ENCODE measurements at regions not wholly inside any gene's neighbourhood (a gene's known extent, or its start where the extent isn't known, plus 50 kb on each side); places are given as distances from the start of the nearest gene placed in this dataset.
"Not testable (repeated sequence)": the region's sequence is repeated elsewhere in the genome, so short reads cannot be mapped to it uniquely, and the experiment has no call there.

DNA sequence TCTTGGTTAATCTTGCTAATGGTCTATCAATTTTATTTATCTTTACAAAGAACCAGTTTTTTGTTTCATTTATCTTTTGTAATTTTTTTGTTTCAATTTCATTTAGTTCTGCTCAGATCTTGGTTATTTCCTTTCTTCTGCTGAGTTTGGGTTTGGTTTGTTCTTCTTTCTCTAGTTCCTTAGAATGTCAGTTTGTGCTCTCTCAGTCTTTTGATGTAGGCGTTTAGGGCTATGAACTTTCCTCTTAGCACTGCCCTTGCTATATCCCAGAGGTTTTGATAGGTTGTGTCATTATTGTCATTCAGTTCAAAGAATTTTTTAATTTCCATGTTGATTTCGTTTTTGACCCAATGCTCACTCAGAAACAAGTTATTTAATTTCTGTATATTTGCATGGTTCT lies 97.1 kb upstream of the CHST15 start:
- not testable (repeated sequence) for H3K4me1 ChIP-seq (ENCODE audit: control insufficient read depth, extremely low read depth, insufficient read depth, low read length); H3K79me2 ChIP-seq (ENCODE audit: control insufficient read depth, insufficient read depth, low read length); H3K36me3 ChIP-seq (ENCODE audit: control insufficient read depth, insufficient read depth, low read length); H3K4me3 ChIP-seq (replicated peaks in 1 of 4; ENCODE audit: control extremely low read depth in 1 of 4, insufficient read depth in 1 of 4, low read depth in 3 of 4, low read length in 4 of 4); H3K4me2 ChIP-seq (ENCODE audit: extremely low read depth, insufficient read depth, low read length); H2AFZ ChIP-seq (ENCODE audit: low read length); DNase-seq (ENCODE audit: low read depth in 2 of 2); H4K20me1 ChIP-seq (ENCODE audit: control insufficient read depth, extremely low read depth, insufficient read depth, low read length); H3K9me3 ChIP-seq (ENCODE audit: control insufficient read depth, insufficient read depth, low read depth, low read length); H3K9ac ChIP-seq (ENCODE audit: insufficient read depth, low read length); H3K27me3 ChIP-seq (ENCODE audit: control insufficient read depth, insufficient read depth, low read length); H3K27ac ChIP-seq (ENCODE audit: insufficient read depth, low read length)

DNA sequence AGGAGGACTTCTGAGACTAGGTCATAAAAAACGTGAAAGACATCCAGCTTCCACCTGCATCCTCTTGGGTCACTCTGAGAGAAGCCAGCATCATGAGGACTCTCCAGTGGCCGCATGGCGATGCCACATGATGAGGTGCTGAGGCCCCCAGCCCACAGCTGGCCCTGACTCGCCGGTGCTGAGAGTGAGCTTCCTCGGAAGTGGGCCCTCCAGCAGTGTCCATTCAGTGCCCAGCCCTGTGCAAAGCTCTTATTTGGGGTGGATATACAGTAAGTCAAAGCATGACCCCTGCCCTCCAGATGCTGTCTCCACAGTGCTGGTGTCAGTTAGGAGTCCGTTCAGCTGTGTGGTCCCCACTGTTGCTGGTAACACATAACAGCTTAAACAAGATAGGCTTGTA lies 93.6 kb upstream of the CHST15 start:
- H3K27me3 ChIP-seq (ENCODE audit: control insufficient read depth, insufficient read depth, low read length) = no peaks in the 10 kb centered on the region
- H3K9ac ChIP-seq (ENCODE audit: insufficient read depth, low read length) = no peak overlapping the region
- H3K9me3 ChIP-seq (ENCODE audit: control insufficient read depth, insufficient read depth, low read depth, low read length) = no peaks in the 10 kb centered on the region
- no peak overlapping the region for H3K4me2 ChIP-seq (ENCODE audit: extremely low read depth, insufficient read depth, low read length)
- no peaks in the 10 kb centered on the region for H3K4me1 ChIP-seq (ENCODE audit: control insufficient read depth, extremely low read depth, insufficient read depth, low read length)
- H3K27ac ChIP-seq (ENCODE audit: insufficient read depth, low read length) = no peak overlapping the region
- no peaks in the 10 kb centered on the region for H3K36me3 ChIP-seq (ENCODE audit: control insufficient read depth, insufficient read depth, low read length)
- no peak overlapping the region for H3K4me3 ChIP-seq (replicated peaks in 1 of 4; ENCODE audit: control extremely low read depth in 1 of 4, insufficient read depth in 1 of 4, low read depth in 3 of 4, low read length in 4 of 4)
- no peaks in the 10 kb centered on the region for H3K79me2 ChIP-seq (ENCODE audit: control insufficient read depth, insufficient read depth, low read length)
- H4K20me1 ChIP-seq (ENCODE audit: control insufficient read depth, extremely low read depth, insufficient read depth, low read length) = no peaks in the 10 kb centered on the region
- DNase-seq (ENCODE audit: low read depth in 2 of 2) = no peak
- TF ChIP-seq EZH2 (IDR thresholded peaks at IDR 0.05; ENCODE audit: low read length, missing control alignments) = no peak
- TF ChIP-seq, protein P1, sequence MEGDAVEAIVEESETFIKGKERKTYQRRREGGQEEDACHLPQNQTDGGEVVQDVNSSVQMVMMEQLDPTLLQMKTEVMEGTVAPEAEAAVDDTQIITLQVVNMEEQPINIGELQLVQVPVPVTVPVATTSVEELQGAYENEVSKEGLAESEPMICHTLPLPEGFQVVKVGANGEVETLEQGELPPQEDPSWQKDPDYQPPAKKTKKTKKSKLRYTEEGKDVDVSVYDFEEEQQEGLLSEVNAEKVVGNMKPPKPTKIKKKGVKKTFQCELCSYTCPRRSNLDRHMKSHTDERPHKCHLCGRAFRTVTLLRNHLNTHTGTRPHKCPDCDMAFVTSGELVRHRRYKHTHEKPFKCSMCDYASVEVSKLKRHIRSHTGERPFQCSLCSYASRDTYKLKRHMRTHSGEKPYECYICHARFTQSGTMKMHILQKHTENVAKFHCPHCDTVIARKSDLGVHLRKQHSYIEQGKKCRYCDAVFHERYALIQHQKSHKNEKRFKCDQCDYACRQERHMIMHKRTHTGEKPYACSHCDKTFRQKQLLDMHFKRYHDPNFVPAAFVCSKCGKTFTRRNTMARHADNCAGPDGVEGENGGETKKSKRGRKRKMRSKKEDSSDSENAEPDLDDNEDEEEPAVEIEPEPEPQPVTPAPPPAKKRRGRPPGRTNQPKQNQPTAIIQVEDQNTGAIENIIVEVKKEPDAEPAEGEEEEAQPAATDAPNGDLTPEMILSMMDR (conservative IDR thresholded peaks at IDR 0.05 in 1 of 2, IDR thresholded peaks at IDR 0.05 in 1 of 2; ENCODE audit: low read depth in 1 of 2, low read length in 2 of 2) = no peak
- no peak overlapping the region for H2AFZ ChIP-seq (ENCODE audit: low read length)

DNA sequence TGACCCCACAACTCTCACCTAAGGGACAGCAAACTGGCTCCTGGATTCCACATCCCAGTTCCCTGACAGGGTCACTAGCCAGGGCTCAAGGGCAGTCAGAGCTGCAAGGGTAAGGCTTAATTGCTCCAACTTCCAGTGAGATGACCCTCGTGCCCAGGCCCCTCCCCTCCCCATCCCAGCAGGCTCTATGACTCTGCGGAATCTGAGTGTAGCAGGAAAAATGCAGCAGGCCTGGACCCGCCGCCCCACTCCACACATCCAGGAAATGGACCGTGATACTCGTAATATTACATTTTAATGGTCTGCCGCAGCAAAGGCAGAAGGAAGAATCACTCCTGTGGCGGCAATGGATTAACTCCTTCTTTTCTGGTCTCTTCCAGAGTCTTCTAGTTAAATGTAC lies 91.7 kb upstream of the CHST15 start:
- Histone ChIP-seq H2AFZ (ENCODE audit: low read length) (no peak overlapping the region), H3K4me1 (ENCODE audit: control insufficient read depth, extremely low read depth, insufficient read depth, low read length) (no peaks in the 10 kb centered on the region), H3K4me2 (ENCODE audit: extremely low read depth, insufficient read depth, low read length) (no peak overlapping the region), H3K27ac (ENCODE audit: insufficient read depth, low read length) (no peak overlapping the region), H4K20me1 (ENCODE audit: control insufficient read depth, extremely low read depth, insufficient read depth, low read length) (no peaks in the 10 kb centered on the region), H3K9me3 (ENCODE audit: control insufficient read depth, insufficient read depth, low read depth, low read length) (no peaks in the 10 kb centered on the region), H3K4me3 (replicated peaks in 1 of 4; ENCODE audit: control extremely low read depth in 1 of 4, insufficient read depth in 1 of 4, low read depth in 3 of 4, low read length in 4 of 4) (no peak overlapping the region), H3K9ac (ENCODE audit: insufficient read depth, low read length) (no peak overlapping the region), H3K79me2 (ENCODE audit: control insufficient read depth, insufficient read depth, low read length) (no peaks in the 10 kb centered on the region), H3K27me3 (ENCODE audit: control insufficient read depth, insufficient read depth, low read length) (no peaks in the 10 kb centered on the region), H3K36me3 (ENCODE audit: control insufficient read depth, insufficient read depth, low read length) (no peaks in the 10 kb centered on the region)
- TF ChIP-seq EZH2 (IDR thresholded peaks at IDR 0.05; ENCODE audit: low read length, missing control alignments) = no peak
- TF ChIP-seq, protein P1 (conservative IDR thresholded peaks at IDR 0.05 in 1 of 2, IDR thresholded peaks at IDR 0.05 in 1 of 2; ENCODE audit: low read depth in 1 of 2, low read length in 2 of 2) = no peak
- DNase-seq (ENCODE audit: low read depth in 2 of 2) = no peak

Data from fibroblast of lung (primary cell).